H9 (cell line): ENCODE measurements at regions not wholly inside any gene's neighbourhood (a gene's known extent, or its start where the extent isn't known, plus 50 kb on each side); places are given as distances from the start of the nearest gene placed in this dataset.

Experiments used
- DNase-seq: peaks from one replicate; pipeline ENCODE4 v3.0.0-alpha.2; 2017
- H2AFZ ChIP-seq: one replicate; pipeline ENCODE4 v1.6.1; 2013; ENCODE audit warnings: mild to moderate bottlenecking, low read length, control low read depth, moderate library complexity
- H2AK5ac ChIP-seq: 2 replicates; pipeline ENCODE4 v1.6.1; 2013; ENCODE audit warnings: low read length, control low read depth, mixed read lengths; ENCODE audit not compliant: insufficient read length
- H2BK120ac ChIP-seq: one replicate; pipeline ENCODE4 v1.6.1; 2013; ENCODE audit warnings: low read depth, mild to moderate bottlenecking, low read length, control low read depth, inconsistent platforms; ENCODE audit not compliant: poor library complexity, severe bottlenecking
- H2BK12ac ChIP-seq: 2 replicates; pipeline ENCODE4 v1.6.1; 2013; ENCODE audit warnings: low read length, control low read depth, mixed read lengths, low read depth; ENCODE audit not compliant: insufficient read length
- H2BK15ac ChIP-seq: 2 replicates; pipeline ENCODE4 v1.6.1; 2013; ENCODE audit warnings: low read depth, low read length, control low read depth
- H2BK20ac ChIP-seq: one replicate; pipeline ENCODE4 v1.6.1; 2013; ENCODE audit warnings: low read depth, mild to moderate bottlenecking, low read length, control low read depth, inconsistent platforms; ENCODE audit not compliant: poor library complexity, severe bottlenecking
- H2BK5ac ChIP-seq: 2 replicates; pipeline ENCODE4 v1.6.1; 2013; ENCODE audit warnings: low read length, control low read depth, mixed read lengths; ENCODE audit not compliant: insufficient read length
- H3K14ac ChIP-seq: 2 replicates; pipeline ENCODE4 v1.6.1; 2013; ENCODE audit warnings: low read length, control low read depth; ENCODE audit not compliant: insufficient read depth
- H3K18ac ChIP-seq: 2 replicates; pipeline ENCODE4 v1.6.1; 2013; ENCODE audit warnings: low read depth, mild to moderate bottlenecking, mixed read lengths, low read length, control low read depth; ENCODE audit not compliant: insufficient read length
- H3K23ac ChIP-seq: 2 replicates; pipeline ENCODE4 v1.6.1; 2013; ENCODE audit warnings: low read length, control low read depth, mixed read lengths, low read depth; ENCODE audit not compliant: insufficient read length
- H3K23me2 ChIP-seq: 2 replicates; pipeline ENCODE4 v1.6.1; 2013; ENCODE audit warnings: low read depth, mild to moderate bottlenecking, mixed read lengths, low read length, control low read depth; ENCODE audit not compliant: insufficient read length, poor library complexity, severe bottlenecking
- H3K27ac ChIP-seq: 2 replicates; pipeline ENCODE4 v1.5.1; 2013; ENCODE audit warnings: low read length, control low read depth, mixed read lengths, low read depth; ENCODE audit not compliant: insufficient read length
- H3K27me3 ChIP-seq: 2 replicates; pipeline ENCODE4 v1.6.1; 2013; ENCODE audit warnings: low read length, control low read depth, inconsistent platforms; ENCODE audit not compliant: insufficient read depth
- H3K4ac ChIP-seq: 2 replicates; pipeline ENCODE4 v1.6.1; 2013; ENCODE audit warnings: low read depth, mild to moderate bottlenecking, control low read depth, inconsistent platforms, low read length, moderate library complexity
- H3K4me1 ChIP-seq: 2 replicates; pipeline ENCODE4 v1.6.1; 2013; ENCODE audit warnings: low read length, control low read depth, inconsistent platforms; ENCODE audit not compliant: insufficient read depth
- H3K4me2 ChIP-seq: 2 replicates; pipeline ENCODE4 v1.6.1; 2013; ENCODE audit warnings: low read length, control low read depth, mixed read lengths; ENCODE audit not compliant: insufficient read length, insufficient read depth
- H3K56ac ChIP-seq: 2 replicates; pipeline ENCODE4 v1.6.1; 2013; ENCODE audit warnings: low read depth, mild to moderate bottlenecking, mixed read lengths, low read length, control low read depth; ENCODE audit not compliant: insufficient read length
- H3K79me1 ChIP-seq: 2 replicates; pipeline ENCODE4 v1.6.1; 2013; ENCODE audit warnings: low read depth, mild to moderate bottlenecking, moderate library complexity, low read length, control low read depth, inconsistent platforms; ENCODE audit not compliant: insufficient read depth, poor library complexity, severe bottlenecking
- H3K79me2 ChIP-seq: 2 replicates; pipeline ENCODE4 v1.6.1; 2013; ENCODE audit warnings: low read length, control low read depth, inconsistent platforms; ENCODE audit not compliant: insufficient read depth
- H3K9ac ChIP-seq: 2 replicates; pipeline ENCODE4 v1.6.1; 2013; ENCODE audit warnings: low read length, control low read depth, mixed read lengths; ENCODE audit not compliant: insufficient read length; ENCODE audit errors: extremely low read depth
- H3K9me3 ChIP-seq: one replicate; pipeline ENCODE4 v1.6.1; 2013; ENCODE audit warnings: low read depth, low read length, inconsistent platforms; ENCODE audit not compliant: control insufficient read depth
- H3T11ph ChIP-seq: one replicate; pipeline ENCODE4 v1.6.1; 2013; ENCODE audit warnings: mild to moderate bottlenecking, low read length, control low read depth, inconsistent platforms
- H4K20me1 ChIP-seq: one replicate; pipeline ENCODE4 v1.6.1; 2013; ENCODE audit not compliant: control insufficient read depth, insufficient read length, insufficient read depth
- H4K5ac ChIP-seq: 2 replicates; pipeline ENCODE4 v1.6.1; 2013; ENCODE audit warnings: low read depth, mild to moderate bottlenecking, mixed read lengths, low read length, control low read depth; ENCODE audit not compliant: insufficient read length
- H4K8ac ChIP-seq: replicated peaks from 2 replicates; pipeline ENCODE4 v1.6.1; 2013; ENCODE audit warnings: low read length, control low read depth, mixed read lengths, low read depth; ENCODE audit not compliant: insufficient read length
- H4K91ac ChIP-seq: 2 replicates; pipeline ENCODE4 v1.6.1; 2013; ENCODE audit warnings: low read depth, mild to moderate bottlenecking, moderate library complexity, mixed read lengths, low read length, control low read depth; ENCODE audit not compliant: insufficient read length
- H3K27ac Mint-ChIP-seq, 3 experiments: 2 replicates in 2 of 3; 3 replicates in 1 of 3; pipeline ENCODE4 v1.8.0; 2020 to 2021; ENCODE audit warnings: mixed read lengths in 3 of 3, mild to moderate bottlenecking in 1 of 3, moderate library complexity in 1 of 3
- H3K27me3 Mint-ChIP-seq: 2 replicates; pipeline ENCODE4 v1.8.0; 2021; ENCODE audit warnings: low read depth, mild to moderate bottlenecking, moderate library complexity, mixed read lengths
- H3K36me3 Mint-ChIP-seq, 3 experiments: 2 replicates in 2 of 3; 3 replicates in 1 of 3; pipeline ENCODE4 v1.8.0; 2020 to 2021; ENCODE audit warnings: low read depth in 3 of 3, mixed read lengths in 3 of 3; ENCODE audit not compliant: insufficient read depth in 1 of 3
- H3K4me1 Mint-ChIP-seq, 2 experiments: 2 replicates each; pipeline ENCODE4 v1.8.0; 2020; ENCODE audit warnings: mixed read lengths in 2 of 2
- H3K4me3 Mint-ChIP-seq, 2 experiments: 2 replicates in 1 of 2; 3 replicates in 1 of 2; pipeline ENCODE4 v1.8.0; 2020 to 2021; ENCODE audit warnings: mild to moderate bottlenecking in 2 of 2, mixed read lengths in 2 of 2, moderate library complexity in 1 of 2
- H3K9me3 Mint-ChIP-seq, 2 experiments: 2 replicates in 1 of 2; 3 replicates in 1 of 2; pipeline ENCODE4 v1.8.0; 2020; ENCODE audit warnings: mild to moderate bottlenecking in 2 of 2, mixed read lengths in 2 of 2, moderate library complexity in 1 of 2
- CTCF ChIP-seq: fragments of 200-600 bp; sonication (generic); conservative IDR thresholded peaks from 3 replicates; pipeline ENCODE4 v1.8.0; 2021; ENCODE audit warnings: antibody characterized with exemption, mild to moderate bottlenecking
- WGBS: extraction: QIAGEN DNeasy Blood & Tissue Kit; methylation state at CpG from one replicate; pipeline ENCODE4 v1.1.7; 2013; ENCODE audit warnings: missing lambda C conversion rate, low lambda C conversion rate, mixed read lengths; ENCODE audit not compliant: insufficient read length; ENCODE audit errors: extremely low coverage; 5-methylcytosine and 5-hydroxymethylcytosine counted together

DNA sequence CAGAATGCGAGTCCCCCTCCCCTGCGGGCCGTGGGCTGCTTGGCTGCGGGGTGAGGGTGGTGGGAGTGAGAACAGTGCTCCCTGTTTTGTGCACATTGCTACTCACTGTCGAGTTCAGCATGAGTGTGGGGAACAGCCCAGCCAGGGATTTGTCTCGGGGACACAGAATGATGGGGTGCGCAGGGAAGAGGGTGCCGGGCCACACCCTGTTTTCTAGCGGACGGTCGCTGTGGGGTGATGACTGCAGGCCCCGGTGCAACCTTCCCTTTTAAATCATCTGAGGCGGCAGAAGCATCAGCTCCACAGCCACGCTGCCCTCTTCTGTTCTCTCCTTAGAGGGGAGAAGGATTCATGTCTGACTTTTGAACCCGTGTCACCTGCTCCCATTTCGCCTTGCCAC, 1051.2 kb downstream of the TBC1D22A start:
- no peak overlapping the region for H3K4ac ChIP-seq
- H3K27ac Mint-ChIP-seq, result no peak overlapping the region
- H2AK5ac ChIP-seq, result no peak overlapping the region
- no peak overlapping the region for H3K18ac ChIP-seq
- H3K9ac ChIP-seq, result no peak overlapping the region
- H2BK12ac ChIP-seq, result no peak overlapping the region
- no peak overlapping the region for H4K5ac ChIP-seq
- no peak for DNase-seq
- H3K23me2 ChIP-seq, result no peaks in the 10 kb centered on the region
- H3K4me2 ChIP-seq, result no peak overlapping the region
- no peak overlapping the region for H2BK5ac ChIP-seq
- H3K23ac ChIP-seq, result no peak overlapping the region
- no peaks in the 10 kb centered on the region for H3K79me1 ChIP-seq
- no peak overlapping the region for H2BK120ac ChIP-seq
- H3K9me3 Mint-ChIP-seq, result peaks cover 3 to 25% of the 10 kb centered on the region in 2 experiments; a peak in 4 of 5 replicates
- H3K4me1 Mint-ChIP-seq, result peaks cover 2% of the 10 kb centered on the region in 2 experiments; a peak in 3 of 4 replicates
- no peak overlapping the region for H4K8ac ChIP-seq
- H3K4me3 Mint-ChIP-seq, result no peak overlapping the region
- peaks cover 8% of the 10 kb centered on the region for H3K27me3 Mint-ChIP-seq
- no peak overlapping the region for H3T11ph ChIP-seq
- no peak overlapping the region for H3K56ac ChIP-seq
- no peaks in the 10 kb centered on the region for H3K4me1 ChIP-seq
- no peak for TF ChIP-seq CTCF
- H3K14ac ChIP-seq, result no peak overlapping the region
- 0 out of 7 replicates have a peak, but pooled peaks cover 0 to 3% (median 0%) of the 10 kb centered on the region in 3 experiments for H3K36me3 Mint-ChIP-seq
- H2AFZ ChIP-seq, result no peak overlapping the region
- no peak overlapping the region for H2BK20ac ChIP-seq
- H3K79me2 ChIP-seq, result no peaks in the 10 kb centered on the region
- H3K27ac ChIP-seq, result no peak overlapping the region
- no CpG with 5 or more reads among the region's 16 CpGs for WGBS
- H4K20me1 ChIP-seq, result no peaks in the 10 kb centered on the region
- no peak overlapping the region for H2BK15ac ChIP-seq
- no peak overlapping the region for H4K91ac ChIP-seq
- no peaks in the 10 kb centered on the region for H3K27me3 ChIP-seq
- H3K9me3 ChIP-seq, result no peaks in the 10 kb centered on the region
